Stimulated activated CD4-positive, alpha-beta T cell treated with anti-CD3 and anti-CD28 coated beads, Interleukin-15, amount 100 ng/mL, for 48 hours (primary cell): ENCODE measurements at regions not wholly inside any gene's neighbourhood (a gene's known extent, or its start where the extent isn't known, plus 50 kb on each side); places are given as distances from the start of the nearest gene placed in this dataset.

Experiments used
- DNase-seq, 2 donors: peaks; one replicate each; pipeline ENCODE4 v3.0.0-alpha.2; 2020; ENCODE audit warnings: low read depth in 2 of 2

- no peak for DNase-seq
Measured at GRCh38 chr11:81033779-81034540, 1593.1 kb upstream of the TENM4 start.

GRCh38 chr11:81032906-81033305, 1592.1 kb upstream of the TENM4 start:
- no peak for DNase-seq

- DNase-seq, result no peak
Measured at GRCh38 chr11:81030186-81030585, 1589.4 kb upstream of the TENM4 start.

GRCh38 chr11:81026032-81026431, 1585.2 kb upstream of the TENM4 start:
- DNase-seq, result no peak

DNA sequence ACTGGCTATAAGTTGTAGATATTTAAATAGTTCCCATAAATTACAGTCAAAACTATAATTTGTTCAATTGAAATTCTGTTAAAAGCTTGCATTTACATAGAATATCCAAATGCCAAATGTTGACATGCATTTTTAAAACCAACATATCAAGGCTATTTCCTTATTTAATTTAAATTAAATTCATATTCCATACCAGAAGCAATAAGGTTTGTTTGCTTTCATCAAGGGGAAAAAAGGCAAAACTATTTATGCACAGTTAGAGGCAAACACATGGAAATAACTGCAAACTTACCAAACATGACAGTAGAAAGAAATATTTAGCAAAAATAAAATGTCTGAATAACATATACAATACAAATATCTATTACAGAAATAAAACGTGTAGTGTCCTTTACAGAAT, 1581.2 kb upstream of the TENM4 start:
- no peak for DNase-seq

DNA sequence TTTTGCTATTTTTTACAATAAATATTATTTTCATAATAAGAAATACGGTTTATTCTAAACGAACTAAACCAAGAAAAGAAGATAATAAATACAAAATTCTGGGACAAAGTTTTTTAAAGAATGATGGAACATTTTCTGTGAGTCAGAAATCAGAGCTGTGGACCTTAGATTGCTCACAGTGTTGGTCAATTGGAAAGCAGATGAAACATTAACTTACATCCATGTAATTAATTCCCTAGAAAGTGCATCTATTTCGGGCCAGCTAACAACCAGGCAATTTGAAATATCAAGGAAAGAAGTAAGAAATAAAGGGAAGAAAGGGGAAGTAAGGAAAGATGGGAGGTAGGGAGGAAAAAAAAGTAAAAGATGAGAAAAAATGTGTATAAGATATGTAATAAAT, 1569.8 kb upstream of the TENM4 start:
- no peak for DNase-seq

- DNase-seq, result no peak
Measured at GRCh38 chr11:81007046-81007445, 1566.2 kb upstream of the TENM4 start.

GRCh38 chr11:81005595-81005994, 1564.8 kb upstream of the TENM4 start:
- no peak for DNase-seq

GRCh38 chr11:81004576-81004975, 1563.7 kb upstream of the TENM4 start:
- no peak for DNase-seq

DNA sequence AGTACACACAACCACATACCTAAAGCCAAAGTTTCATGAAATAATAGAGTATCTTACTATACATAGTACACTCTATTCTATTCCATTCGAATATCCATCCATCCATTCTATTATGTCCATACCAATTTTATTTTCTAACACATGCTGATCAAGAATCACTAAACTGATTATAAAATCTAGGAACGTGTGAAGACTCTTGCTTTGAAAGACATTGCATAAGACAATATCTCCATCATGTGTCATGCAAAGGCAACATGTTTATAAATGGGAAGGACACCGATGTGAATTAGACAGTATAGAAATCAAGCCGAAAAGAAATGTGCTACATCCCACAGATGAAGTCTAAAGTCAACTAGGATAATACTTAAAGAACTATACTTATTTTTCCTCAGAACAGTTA, 1561.5 kb upstream of the TENM4 start:
- no peak for DNase-seq

GRCh38 chr11:81000735-81001134, 1559.9 kb upstream of the TENM4 start:
- no peak for DNase-seq

DNA sequence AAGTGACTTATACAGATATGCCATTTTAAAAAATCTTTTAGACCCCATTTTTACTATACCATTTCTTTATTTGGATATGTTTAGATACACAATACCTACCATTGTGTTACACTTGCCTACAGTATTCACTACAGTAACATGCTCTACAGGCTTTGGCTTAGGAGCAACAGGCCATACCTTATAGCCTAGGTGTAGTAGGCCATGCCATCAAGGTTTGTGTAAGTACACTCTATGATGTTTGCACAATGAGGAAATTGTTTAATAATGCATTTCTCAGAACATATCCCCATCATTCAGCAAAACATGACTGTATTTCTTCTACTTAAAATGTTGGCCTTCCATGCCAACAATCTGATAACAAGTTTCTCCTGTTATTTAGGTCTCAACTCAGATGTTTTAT, 1559.5 kb upstream of the TENM4 start:
- no peak for DNase-seq

- DNase-seq, result no peak
Measured at GRCh38 chr11:80995523-80995922, 1554.7 kb upstream of the TENM4 start.

- no peak for DNase-seq
Measured at GRCh38 chr11:80993536-80993935, 1552.7 kb upstream of the TENM4 start.

DNA sequence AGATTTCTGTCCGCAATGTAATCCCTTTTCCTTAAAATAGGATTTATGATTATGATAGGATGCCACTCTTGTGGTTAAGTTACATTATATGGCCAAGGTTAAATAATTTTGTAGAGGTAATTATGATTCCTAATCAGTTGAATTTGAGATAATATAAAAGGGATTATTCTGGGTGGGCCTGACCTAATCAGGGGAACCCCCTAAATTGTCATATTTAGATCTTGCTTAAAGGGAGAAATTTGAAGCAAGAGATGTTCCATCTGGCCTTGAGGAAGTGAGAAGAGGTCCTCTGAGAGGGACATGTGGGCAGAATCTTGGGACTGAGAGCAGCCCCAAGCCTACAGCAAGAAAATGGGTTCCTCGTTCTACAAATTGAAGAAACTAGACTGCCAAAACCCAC, 1550.1 kb upstream of the TENM4 start:
- DNase-seq, result no peak

- no peak for DNase-seq
Measured at GRCh38 chr11:80987171-80987570, 1546.3 kb upstream of the TENM4 start.

- DNase-seq, result no peak
Measured at GRCh38 chr11:80986421-80987074, 1545.7 kb upstream of the TENM4 start.

GRCh38 chr11:80980227-80980626, 1539.4 kb upstream of the TENM4 start:
- no peak for DNase-seq

DNA sequence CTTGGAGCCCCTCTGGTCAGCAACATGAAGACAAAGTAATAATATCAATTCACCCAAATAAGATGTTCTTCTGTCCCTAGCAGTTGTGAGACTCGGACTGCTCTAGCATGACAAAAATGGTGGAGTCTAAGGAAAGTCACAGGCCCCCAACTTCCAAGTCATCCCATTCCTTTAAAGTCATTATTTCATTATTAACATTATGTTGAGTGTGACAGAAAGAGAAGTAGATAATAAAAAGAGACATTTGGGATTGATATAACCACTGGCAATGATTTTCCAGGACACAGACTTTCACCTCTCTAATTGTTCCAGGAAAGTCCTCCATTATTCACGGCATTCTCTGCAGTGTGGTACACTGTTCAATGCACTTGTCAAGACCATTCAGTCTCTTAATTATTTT, 1533.0 kb upstream of the TENM4 start:
- DNase-seq, result no peak

- no peak for DNase-seq
Measured at GRCh38 chr11:80970037-80970436, 1529.2 kb upstream of the TENM4 start.

GRCh38 chr11:80967649-80968048, 1526.8 kb upstream of the TENM4 start:
- DNase-seq, result no peak

DNA sequence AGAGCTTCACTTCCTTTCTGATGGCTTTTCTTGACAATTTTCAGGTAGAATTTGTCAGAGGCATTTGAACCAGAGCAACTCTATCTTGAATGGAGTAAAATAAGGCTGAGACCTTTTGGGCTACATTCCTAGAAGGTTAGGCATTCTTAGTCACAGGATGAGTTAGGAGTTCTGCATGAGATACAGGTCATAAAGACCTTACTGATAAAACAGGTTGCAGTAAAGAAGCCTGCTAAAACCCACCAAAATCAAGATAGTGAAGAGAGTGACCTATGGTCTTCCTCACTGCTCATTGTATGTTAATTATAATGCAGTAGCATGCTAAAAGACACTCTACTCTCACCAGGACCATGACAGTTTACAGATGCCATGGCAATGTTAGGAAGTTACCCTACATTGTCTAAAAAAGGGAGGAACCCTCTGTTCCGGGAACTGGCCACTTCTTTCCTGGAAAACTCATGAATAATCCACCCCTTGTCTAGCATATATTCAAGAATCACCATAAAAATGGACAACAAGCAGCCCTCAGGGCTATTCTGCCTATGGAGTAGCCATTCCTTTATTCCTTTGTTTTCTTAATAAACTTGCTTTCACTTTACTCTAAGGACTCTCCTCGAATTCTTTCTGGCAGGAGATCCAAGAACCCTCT, 1519.7 kb upstream of the TENM4 start:
- no peak for DNase-seq

GRCh38 chr11:80959751-80960150, 1518.9 kb upstream of the TENM4 start:
- DNase-seq, result no peak
